Natural killer cell (primary cell): ENCODE measurements at regions not wholly inside any gene's neighbourhood (a gene's known extent, or its start where the extent isn't known, plus 50 kb on each side); places are given as distances from the start of the nearest gene placed in this dataset.

ENCODE experiments used
- ATAC-seq, 3 donors: fragments of 150-1000 bp in 2 of 3; fragments of 200-7000 bp in 1 of 3; cut with Tn5 transposase; 1 replicate in 1 of 3; 2 replicates in 2 of 3; pipeline ENCODE4 v1.10.0; 2021; ENCODE audit warnings: mild to moderate bottlenecking in 2 of 3, moderate library complexity in 2 of 3
- DNase-seq, 2 donors: peaks; one replicate each; pipeline versions ENCODE4 v3.0.0 to v3.0.0-alpha.2; 2013 to 2021; ENCODE audit warnings: mixed read lengths in 1 of 2
- H3K27ac ChIP-seq: one replicate; pipeline ENCODE4 v1.5.1; 2013; ENCODE audit warnings: mild to moderate bottlenecking, low read length
- H3K27me3 ChIP-seq: one replicate; pipeline ENCODE4 v1.6.1; 2013; ENCODE audit warnings: low read length; ENCODE audit not compliant: control insufficient read depth, insufficient read depth
- H3K36me3 ChIP-seq: one replicate; pipeline ENCODE4 v1.6.1; 2013; ENCODE audit warnings: low read length; ENCODE audit not compliant: control insufficient read depth, insufficient read depth
- H3K4me1 ChIP-seq: one replicate; pipeline ENCODE4 v1.6.1; 2013; ENCODE audit warnings: low read length; ENCODE audit not compliant: control insufficient read depth, insufficient read depth
- H3K4me3 ChIP-seq: one replicate; pipeline ENCODE4 v1.5.1; 2013; ENCODE audit warnings: low read length
- H3K9me3 ChIP-seq: one replicate; pipeline ENCODE4 v1.6.1; 2013; ENCODE audit warnings: low read length; ENCODE audit not compliant: control insufficient read depth, insufficient read depth
- H3K27ac Mint-ChIP-seq, 2 donors: one replicate each; pipeline ENCODE4 v1.8.0; 2022; ENCODE audit warnings: mild to moderate bottlenecking in 2 of 2, mixed read lengths in 2 of 2, moderate library complexity in 1 of 2
- H3K27me3 Mint-ChIP-seq, 2 donors: one replicate each; pipeline ENCODE4 v1.8.0; 2022; ENCODE audit warnings: low read depth in 2 of 2, mixed read lengths in 2 of 2
- H3K36me3 Mint-ChIP-seq: one replicate; pipeline ENCODE4 v1.8.0; 2022; ENCODE audit warnings: mixed read lengths
- H3K4me1 Mint-ChIP-seq, 2 donors: one replicate each; pipeline ENCODE4 v1.8.0; 2022; ENCODE audit warnings: mixed read lengths in 2 of 2
- H3K4me3 Mint-ChIP-seq: one replicate; pipeline ENCODE4 v1.8.0; 2022; ENCODE audit warnings: mild to moderate bottlenecking, moderate library complexity, mixed read lengths
- H3K9me3 Mint-ChIP-seq, 2 donors: one replicate each; pipeline ENCODE4 v1.8.0; 2022; ENCODE audit warnings: mixed read lengths in 2 of 2
- CTCF ChIP-seq: fragments of 200-600 bp; IDR thresholded peaks from one replicate; pipeline ENCODE4 v1.8.0; 2022; ENCODE audit warnings: antibody characterized with exemption
- WGBS: methylation state at CpG from one replicate; pipeline ENCODE4 v1.1.7; 2013; ENCODE audit warnings: missing lambda C conversion rate; ENCODE audit not compliant: insufficient coverage; 5-methylcytosine and 5-hydroxymethylcytosine counted together
- intact Hi-C: fragments of 100-400 bp; cut with micrococcal nuclease; formaldehyde crosslinking; loops from one replicate; pipeline ENCODE4 v1.14.2; 2022

DNA sequence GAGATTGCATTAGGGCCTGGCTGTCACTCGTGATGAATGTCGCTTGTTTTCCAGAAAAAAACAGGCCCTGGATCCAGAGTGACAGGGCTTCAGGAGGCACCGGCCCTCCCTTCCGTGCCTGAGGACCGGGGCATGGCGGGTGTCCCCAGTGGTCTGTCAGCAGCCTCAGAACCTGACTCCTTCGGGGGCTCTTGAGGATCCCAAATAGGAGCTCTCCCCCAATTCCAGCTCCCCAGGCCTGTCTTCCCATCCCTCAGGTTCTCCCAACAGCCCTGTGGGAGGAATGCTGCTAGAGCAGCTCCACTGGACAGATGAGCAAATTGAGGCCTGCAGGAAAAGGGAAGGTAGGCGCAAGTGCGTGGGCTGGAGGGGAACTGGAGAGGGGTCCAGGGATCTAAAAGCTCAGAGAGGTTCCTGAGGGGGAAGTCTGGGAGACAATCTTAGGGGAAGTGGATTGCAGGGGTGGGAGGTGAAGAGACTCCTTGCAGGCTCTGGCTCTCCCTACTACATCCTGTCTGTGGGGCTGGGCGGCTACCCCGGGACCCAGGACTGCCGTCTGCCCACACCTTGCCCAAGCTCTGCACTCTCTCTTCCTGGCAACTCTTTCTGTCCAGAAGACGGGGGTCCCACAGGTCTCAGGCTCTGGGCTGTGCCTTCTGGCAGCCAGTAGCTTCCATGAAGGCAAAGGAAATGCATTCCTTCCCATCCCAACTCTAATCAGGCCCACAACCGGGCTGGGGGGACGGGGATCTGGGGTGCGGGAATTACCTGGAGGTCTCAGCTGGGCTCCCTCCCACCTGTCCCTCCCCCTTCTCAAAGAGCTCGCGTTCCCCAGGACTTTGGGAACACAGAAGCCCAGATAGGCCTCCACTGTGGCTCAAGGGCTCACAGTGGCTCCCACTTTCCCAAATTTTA lies 105.7 kb upstream of the CASZ1 start:
- 88% methylated on average over 18 of the region's 18 CpGs for WGBS
- H3K4me1 Mint-ChIP-seq, result peaks cover 15 to 33% of the 10 kb centered on the region in 2 donors
- intact Hi-C loops, result no loop called here
- ATAC-seq (no peak), DNase-seq (no peak)
- Histone ChIP-seq H3K36me3 (no peaks in the 10 kb centered on the region), H3K4me1 (peaks cover 35% of the 10 kb centered on the region), H3K9me3 (no peaks in the 10 kb centered on the region), H3K27me3 (no peaks in the 10 kb centered on the region), H3K27ac (no peak overlapping the region), H3K4me3 (no peak overlapping the region)
- H3K27ac Mint-ChIP-seq, result no peak overlapping the region
- no peak overlapping the region for H3K4me3 Mint-ChIP-seq
- no peak for TF ChIP-seq CTCF
- no peaks in the 10 kb centered on the region for H3K9me3 Mint-ChIP-seq
- peaks cover 0 to 3% of the 10 kb centered on the region in 2 donors for H3K27me3 Mint-ChIP-seq
- no peaks in the 10 kb centered on the region for H3K36me3 Mint-ChIP-seq

DNA sequence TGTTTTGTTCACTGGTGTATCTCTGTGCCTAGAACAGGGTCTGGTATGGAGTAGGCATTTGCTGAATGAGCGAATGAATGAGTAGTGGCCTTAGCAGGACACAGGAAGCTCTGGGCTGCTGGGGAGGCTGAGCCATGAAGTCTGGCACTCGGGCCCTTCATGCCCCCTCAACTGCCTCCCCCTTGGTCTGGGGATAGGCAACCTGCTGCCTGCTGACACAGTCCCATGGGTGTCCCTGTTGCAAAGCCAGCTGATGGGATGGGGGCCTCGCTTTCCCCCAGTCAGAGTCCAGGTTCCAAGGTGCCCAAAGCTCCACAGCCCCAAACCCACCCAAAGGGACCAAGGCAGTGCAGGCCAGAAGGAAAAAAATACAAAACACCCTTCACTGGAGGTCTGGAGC lies 107.0 kb upstream of the CASZ1 start:
- no peak overlapping the region for H3K4me3 ChIP-seq
- intact Hi-C loops, result no loop called here
- H3K27ac ChIP-seq, result peak overlapping the region; percentile 58
- WGBS, result 87% methylated on average over 3 of the region's 3 CpGs
- no peaks in the 10 kb centered on the region for H3K27me3 ChIP-seq
- H3K4me1 ChIP-seq, result peaks cover 35% of the 10 kb centered on the region
- DNase-seq (no peak), ATAC-seq (no peak)
- no peak overlapping the region for H3K4me3 Mint-ChIP-seq
- H3K27me3 Mint-ChIP-seq, result peaks cover 0 to 3% of the 10 kb centered on the region in 2 donors
- no peaks in the 10 kb centered on the region for H3K9me3 Mint-ChIP-seq
- no peak for TF ChIP-seq CTCF
- peaks cover 15 to 35% of the 10 kb centered on the region in 2 donors for H3K4me1 Mint-ChIP-seq
- no peaks in the 10 kb centered on the region for H3K36me3 ChIP-seq
- no peaks in the 10 kb centered on the region for H3K9me3 ChIP-seq
- H3K27ac Mint-ChIP-seq, result peak overlapping the region; percentile 75 to 86
- H3K36me3 Mint-ChIP-seq, result no peaks in the 10 kb centered on the region

- no peak overlapping the region for H3K4me3 Mint-ChIP-seq
- peak overlapping the region; percentile 75 to 86 for H3K27ac Mint-ChIP-seq
- Histone ChIP-seq H3K9me3 (no peaks in the 10 kb centered on the region), H3K36me3 (no peaks in the 10 kb centered on the region), H3K27ac (peak overlapping the region; percentile 58), H3K27me3 (no peaks in the 10 kb centered on the region), H3K4me1 (peaks cover 35% of the 10 kb centered on the region), H3K4me3 (no peak overlapping the region)
- peaks cover 15 to 35% of the 10 kb centered on the region in 2 donors for H3K4me1 Mint-ChIP-seq
- ATAC-seq, result peak; percentile 81 to 84 (median 83)
- 46% methylated on average over 9 of the region's 9 CpGs for WGBS
- peaks cover 0 to 3% of the 10 kb centered on the region in 2 donors for H3K27me3 Mint-ChIP-seq
- H3K36me3 Mint-ChIP-seq, result no peaks in the 10 kb centered on the region
- TF ChIP-seq CTCF, result no peak
- no peaks in the 10 kb centered on the region for H3K9me3 Mint-ChIP-seq
- intact Hi-C loops, result no loop called here
- DNase-seq, result peak; percentile 32 to 56
These were observed 107.4 kb upstream of the CASZ1 start for GRCh38 chr1:10903821-10904220.
